H1 (cell line): ENCODE measurements at regions not wholly inside any gene's neighbourhood (a gene's known extent, or its start where the extent isn't known, plus 50 kb on each side); places are given as distances from the start of the nearest gene placed in this dataset.

Source experiments
- CEBPB ChIP-seq: IDR thresholded peaks from 2 replicates; pipeline ENCODE4 v1.6.1; 2012; ENCODE audit warnings: low read depth, low read length
- CREB1 ChIP-seq: IDR thresholded peaks from 2 replicates; pipeline ENCODE4 v1.6.1; 2012; ENCODE audit warnings: inconsistent platforms
- EZH2 ChIP-seq: fragments of 200-600 bp; sonication (generic); IDR thresholded peaks from 2 replicates; pipeline ENCODE4 v1.7.1; 2012; ENCODE audit warnings: low read depth, mild to moderate bottlenecking, moderate library complexity, low read length, inconsistent platforms; ENCODE audit not compliant: severe bottlenecking
- KDM5A ChIP-seq: fragments of 200-600 bp; IDR thresholded peaks from 2 replicates; pipeline ENCODE4 v1.7.1; 2012; ENCODE audit warnings: mild to moderate bottlenecking, low read length, inconsistent platforms, mixed read lengths
- POLR2A ChIP-seq, 2 experiments: IDR thresholded peaks; 1 replicate in 1 of 2; 2 replicates in 1 of 2; pipeline ENCODE4 v1.6.1; 2011; ENCODE audit warnings: low read depth in 2 of 2, low read length in 2 of 2, mild to moderate bottlenecking in 2 of 2; ENCODE audit errors: control extremely low read depth in 1 of 2
- POLR2AphosphoS5 ChIP-seq: IDR thresholded peaks from 2 replicates; pipeline ENCODE4 v1.6.1; 2011; ENCODE audit warnings: low read depth, low read length
- RAD21 ChIP-seq, 2 experiments: IDR thresholded peaks in 1 of 2; conservative IDR thresholded peaks in 1 of 2; 2 replicates each; pipeline ENCODE4 v1.6.1; 2011; ENCODE audit warnings: low read depth in 2 of 2, low read length in 2 of 2, improper control_type of control experiment in 1 of 2, inconsistent platforms in 1 of 2, mild to moderate bottlenecking in 1 of 2, moderate library complexity in 1 of 2
- RFX5 ChIP-seq: IDR thresholded peaks from 2 replicates; pipeline ENCODE4 v1.6.1; 2011; ENCODE audit warnings: low read depth, low read length, improper control_type of control experiment, borderline replicate concordance
- SIX5 ChIP-seq: IDR thresholded peaks from 2 replicates; pipeline ENCODE4 v1.6.1; 2011; ENCODE audit warnings: mild to moderate bottlenecking, low read depth, low read length
- ZNF274 ChIP-seq: IDR thresholded peaks from 2 replicates; pipeline ENCODE4 v1.7.0; 2012; ENCODE audit warnings: low read length, borderline replicate concordance; ENCODE audit errors: extremely low read depth
- TF ChIP-seq, protein P1 (sequence below), 3 experiments: IDR thresholded peaks; 1 replicate in 2 of 3; 2 replicates in 1 of 3; pipeline versions ENCODE4 v1.5.1 to v1.6.1; 2011; ENCODE audit warnings: low read length in 3 of 3, mild to moderate bottlenecking in 3 of 3, inconsistent platforms in 2 of 3, low read depth in 1 of 3, moderate library complexity in 1 of 3; ENCODE audit not compliant: insufficient read depth in 1 of 3; ENCODE audit errors: control extremely low read depth in 1 of 3
- TF ChIP-seq, protein P2 (sequence below): IDR thresholded peaks from 2 replicates; pipeline ENCODE4 v1.6.1; 2011; ENCODE audit warnings: low read length, improper control_type of control experiment
- TF ChIP-seq, protein P3 (sequence below): IDR thresholded peaks from 2 replicates; pipeline ENCODE4 v1.6.1; 2012; ENCODE audit warnings: inconsistent platforms

DNA sequence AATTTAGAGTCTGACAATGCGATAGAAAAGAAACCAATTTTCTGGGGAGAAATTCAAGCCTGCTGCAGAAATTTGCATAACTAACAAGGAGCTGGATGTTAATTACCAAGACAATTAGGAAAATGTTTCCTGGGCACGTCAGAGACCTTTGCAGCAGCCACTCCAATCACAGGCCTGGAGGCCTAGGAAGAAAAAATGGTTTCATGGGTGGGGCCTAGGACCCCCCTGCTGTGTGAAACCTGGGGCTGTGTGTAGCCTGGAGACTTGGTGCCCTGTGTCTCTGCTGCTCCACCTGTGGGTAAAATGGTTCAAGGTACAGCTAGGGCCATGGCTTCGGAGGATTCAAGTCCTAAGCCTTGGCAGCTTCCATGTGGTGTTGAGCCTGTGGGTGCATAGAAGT lies 837.9 kb downstream of the OTOL1 start:
- TF ChIP-seq RFX5 (no peak), POLR2A (IDR thresholded peaks at IDR 0.05; ENCODE audit: control extremely low read depth in 1 of 2, low read depth in 2 of 2, low read length in 2 of 2) (no peak), CREB1 (no peak), EZH2 (no peak), RAD21 (IDR thresholded peaks at IDR 0.05 in 1 of 2, conservative IDR thresholded peaks at IDR 0.05 in 1 of 2; ENCODE audit: low read depth in 2 of 2, low read length in 2 of 2) (no peak), POLR2AphosphoS5 (no peak), CEBPB (no peak), KDM5A (no peak), ZNF274 (no peak), SIX5 (no peak)
- TF ChIP-seq, protein P1, sequence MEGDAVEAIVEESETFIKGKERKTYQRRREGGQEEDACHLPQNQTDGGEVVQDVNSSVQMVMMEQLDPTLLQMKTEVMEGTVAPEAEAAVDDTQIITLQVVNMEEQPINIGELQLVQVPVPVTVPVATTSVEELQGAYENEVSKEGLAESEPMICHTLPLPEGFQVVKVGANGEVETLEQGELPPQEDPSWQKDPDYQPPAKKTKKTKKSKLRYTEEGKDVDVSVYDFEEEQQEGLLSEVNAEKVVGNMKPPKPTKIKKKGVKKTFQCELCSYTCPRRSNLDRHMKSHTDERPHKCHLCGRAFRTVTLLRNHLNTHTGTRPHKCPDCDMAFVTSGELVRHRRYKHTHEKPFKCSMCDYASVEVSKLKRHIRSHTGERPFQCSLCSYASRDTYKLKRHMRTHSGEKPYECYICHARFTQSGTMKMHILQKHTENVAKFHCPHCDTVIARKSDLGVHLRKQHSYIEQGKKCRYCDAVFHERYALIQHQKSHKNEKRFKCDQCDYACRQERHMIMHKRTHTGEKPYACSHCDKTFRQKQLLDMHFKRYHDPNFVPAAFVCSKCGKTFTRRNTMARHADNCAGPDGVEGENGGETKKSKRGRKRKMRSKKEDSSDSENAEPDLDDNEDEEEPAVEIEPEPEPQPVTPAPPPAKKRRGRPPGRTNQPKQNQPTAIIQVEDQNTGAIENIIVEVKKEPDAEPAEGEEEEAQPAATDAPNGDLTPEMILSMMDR (IDR thresholded peaks at IDR 0.05; ENCODE audit: control extremely low read depth in 1 of 3, insufficient read depth in 1 of 3, low read depth in 1 of 3, low read length in 3 of 3): no peak
- TF ChIP-seq, protein P2, sequence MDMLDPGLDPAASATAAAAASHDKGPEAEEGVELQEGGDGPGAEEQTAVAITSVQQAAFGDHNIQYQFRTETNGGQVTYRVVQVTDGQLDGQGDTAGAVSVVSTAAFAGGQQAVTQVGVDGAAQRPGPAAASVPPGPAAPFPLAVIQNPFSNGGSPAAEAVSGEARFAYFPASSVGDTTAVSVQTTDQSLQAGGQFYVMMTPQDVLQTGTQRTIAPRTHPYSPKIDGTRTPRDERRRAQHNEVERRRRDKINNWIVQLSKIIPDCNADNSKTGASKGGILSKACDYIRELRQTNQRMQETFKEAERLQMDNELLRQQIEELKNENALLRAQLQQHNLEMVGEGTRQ: no peak
- TF ChIP-seq, protein P3, sequence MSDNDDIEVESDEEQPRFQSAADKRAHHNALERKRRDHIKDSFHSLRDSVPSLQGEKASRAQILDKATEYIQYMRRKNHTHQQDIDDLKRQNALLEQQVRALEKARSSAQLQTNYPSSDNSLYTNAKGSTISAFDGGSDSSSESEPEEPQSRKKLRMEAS: no peak
